ENCODE measurements at regions not wholly inside any gene's neighbourhood (a gene's known extent, or its start where the extent isn't known, plus 50 kb on each side); places are given as distances from the start of the nearest gene placed in this dataset.

GRCh38 chr16:80347002-80347401 lies 193.8 kb upstream of the DYNLRB2 start:
- Histone ChIP-seq H3K27me3 (ENCODE audit: insufficient read depth, low read depth) (peaks cover 11% of the 10 kb centered on the region; the same call in 1 of the 2 replicates), H3K9me3 (ENCODE audit: insufficient read depth, low read depth) (no peaks in the 10 kb centered on the region), H4K20me1 (ENCODE audit: insufficient read depth) (no peaks in the 10 kb centered on the region), H3K4me3 (no peak overlapping the region), H3K9me2 (ENCODE audit: insufficient read depth) (no peaks in the 10 kb centered on the region), H2AFZ (no peak overlapping the region), H3K4me1 (replicated peaks; ENCODE audit: insufficient read depth) (no peaks in the 10 kb centered on the region), H3K4me2 (no peak overlapping the region), H3F3A (ENCODE audit: insufficient read depth, low read depth) (no peaks in the 10 kb centered on the region), H3K27ac (no peak overlapping the region), H3K79me2 (ENCODE audit: low read depth) (no peaks in the 10 kb centered on the region), H3K36me3 (ENCODE audit: low read depth) (no peaks in the 10 kb centered on the region)
- DNase-seq = no peak
- ChIA-PET POLR2A (ENCODE audit: unreplicated experiment) (no interaction called here), CTCF (no interaction called here)
- BruUV-seq (replicated peaks) = no TSS peak
- intact Hi-C loops (cut with micrococcal nuclease; ENCODE audit: unreplicated experiment) = no loop called here
- no peak for TF ChIP-seq EZH2 (IDR thresholded peaks at IDR 0.05; ENCODE audit: low read depth)
- TF ChIP-seq CTCF (conservative IDR thresholded peaks at IDR 0.05) = no peak

- BruUV-seq (replicated peaks) = no TSS peak
- Histone ChIP-seq H3K27me3 (ENCODE audit: insufficient read depth, low read depth) (peaks cover 15% of the 10 kb centered on the region; the same call in 1 of the 2 replicates), H4K20me1 (ENCODE audit: insufficient read depth) (no peaks in the 10 kb centered on the region), H3K36me3 (ENCODE audit: low read depth) (no peaks in the 10 kb centered on the region), H3K4me3 (no peak overlapping the region), H3K4me1 (replicated peaks; ENCODE audit: insufficient read depth) (no peaks in the 10 kb centered on the region), H3K9me3 (ENCODE audit: insufficient read depth, low read depth) (no peaks in the 10 kb centered on the region), H3K27ac (no peak overlapping the region), H3K4me2 (no peak overlapping the region), H3F3A (ENCODE audit: insufficient read depth, low read depth) (no peaks in the 10 kb centered on the region), H2AFZ (no peak overlapping the region), H3K79me2 (ENCODE audit: low read depth) (no peaks in the 10 kb centered on the region), H3K9me2 (ENCODE audit: insufficient read depth) (no peaks in the 10 kb centered on the region)
- POLR2A ChIA-PET (ENCODE audit: unreplicated experiment) = no interaction called here
- TF ChIP-seq EZH2 (IDR thresholded peaks at IDR 0.05; ENCODE audit: low read depth) = no peak
- intact Hi-C loops (cut with micrococcal nuclease; ENCODE audit: unreplicated experiment) = no loop called here
- no peak for DNase-seq
- CTCF ChIA-PET = no interaction called here
These were observed 194.6 kb upstream of the DYNLRB2 start for GRCh38 chr16:80346111-80346632.

GRCh38 chr16:80345701-80346100 lies 195.1 kb upstream of the DYNLRB2 start:
- Histone ChIP-seq H3F3A (ENCODE audit: insufficient read depth, low read depth) (no peaks in the 10 kb centered on the region), H3K79me2 (ENCODE audit: low read depth) (no peaks in the 10 kb centered on the region), H3K4me2 (no peak overlapping the region), H4K20me1 (ENCODE audit: insufficient read depth) (no peaks in the 10 kb centered on the region), H3K27ac (no peak overlapping the region), H3K36me3 (ENCODE audit: low read depth) (no peaks in the 10 kb centered on the region), H3K9me2 (ENCODE audit: insufficient read depth) (no peaks in the 10 kb centered on the region), H3K9me3 (ENCODE audit: insufficient read depth, low read depth) (no peaks in the 10 kb centered on the region), H3K27me3 (ENCODE audit: insufficient read depth, low read depth) (peaks cover 14% of the 10 kb centered on the region; the same call in 1 of the 2 replicates), H2AFZ (no peak overlapping the region), H3K4me1 (replicated peaks; ENCODE audit: insufficient read depth) (no peaks in the 10 kb centered on the region), H3K4me3 (no peak overlapping the region)
- DNase-seq = no peak
- no peak for TF ChIP-seq CTCF (conservative IDR thresholded peaks at IDR 0.05)
- TF ChIP-seq EZH2 (IDR thresholded peaks at IDR 0.05; ENCODE audit: low read depth) = no peak
- no TSS peak for BruUV-seq (replicated peaks)
- ChIA-PET POLR2A (ENCODE audit: unreplicated experiment) (no interaction called here), CTCF (no interaction called here)
- intact Hi-C loops (cut with micrococcal nuclease; ENCODE audit: unreplicated experiment) = no loop called here

- no peak overlapping the region for H3K4me2 ChIP-seq
- no peaks in the 10 kb centered on the region for H3F3A ChIP-seq (ENCODE audit: insufficient read depth, low read depth)
- H4K20me1 ChIP-seq (ENCODE audit: insufficient read depth) = no peaks in the 10 kb centered on the region
- no peak for DNase-seq
- H2AFZ ChIP-seq = no peak overlapping the region
- no peaks in the 10 kb centered on the region for H3K36me3 ChIP-seq (ENCODE audit: low read depth)
- ChIA-PET CTCF (no interaction called here), POLR2A (ENCODE audit: unreplicated experiment) (no interaction called here)
- peaks cover 17% of the 10 kb centered on the region; the same call in 1 of the 2 replicates for H3K27me3 ChIP-seq (ENCODE audit: insufficient read depth, low read depth)
- no peak overlapping the region for H3K4me3 ChIP-seq
- H3K9me3 ChIP-seq (ENCODE audit: insufficient read depth, low read depth) = no peaks in the 10 kb centered on the region
- H3K27ac ChIP-seq = no peak overlapping the region
- TF ChIP-seq CTCF (conservative IDR thresholded peaks at IDR 0.05) (no peak), EZH2 (IDR thresholded peaks at IDR 0.05; ENCODE audit: low read depth) (no peak)
- H3K79me2 ChIP-seq (ENCODE audit: low read depth) = no peaks in the 10 kb centered on the region
- intact Hi-C loops (cut with micrococcal nuclease; ENCODE audit: unreplicated experiment) = no loop called here
- H3K9me2 ChIP-seq (ENCODE audit: insufficient read depth) = no peaks in the 10 kb centered on the region
- BruUV-seq (replicated peaks) = no TSS peak
- H3K4me1 ChIP-seq (replicated peaks; ENCODE audit: insufficient read depth) = no peaks in the 10 kb centered on the region
These were observed 196.2 kb upstream of the DYNLRB2 start for GRCh38 chr16:80344570-80344969.

Data from PC-9 (cell line).